A673 (cell line): ENCODE measurements at regions not wholly inside any gene's neighbourhood (a gene's known extent, or its start where the extent isn't known, plus 50 kb on each side); places are given as distances from the start of the nearest gene placed in this dataset.

ENCODE experiments used
- BruUV-seq: library from RNA; stranded (reverse); fragments of 400-500 nt; replicated peaks from 2 replicates; lab custom pipeline; 2021; lab: Mats Ljungman, UMichigan
- CTCF ChIA-PET: fragments of 300-600 bp; sonication (Branson Sonifier 250); formaldehyde crosslinking; loops from one replicate; lab custom pipeline; 2022; ENCODE audit warnings: antibody characterized with exemption; lab: Charles Lee
- POLR2A ChIA-PET: fragments of 300-600 bp; sonication (Branson Sonifier 250); formaldehyde crosslinking; loops from one replicate; lab custom pipeline; 2022; ENCODE audit warnings: antibody characterized with exemption; ENCODE audit not compliant: low non-redundant PET; lab: Charles Lee
- DNase-seq: peaks from one replicate; pipeline ENCODE4 v3.0.0-alpha.2; 2015; ENCODE audit warnings: low spot score
- H3K27ac ChIP-seq: fragments of 200-600 bp; sonication (generic); 2 replicates; pipeline ENCODE4 v1.5.1; 2016; ENCODE audit warnings: mixed run types, low read depth, mild to moderate bottlenecking, mixed read lengths, antibody characterized with exemption, low read length; ENCODE audit not compliant: poor library complexity, severe bottlenecking
- H3K27me3 ChIP-seq: fragments of 200-600 bp; sonication (generic); replicated peaks from 2 replicates; pipeline ENCODE4 v1.6.1; 2017; ENCODE audit warnings: mixed run types, low read depth, mild to moderate bottlenecking, mixed read lengths, antibody characterized with exemption, low read length; ENCODE audit not compliant: insufficient read depth, poor library complexity
- H3K36me3 ChIP-seq: fragments of 200-600 bp; sonication (generic); 2 replicates; pipeline ENCODE4 v1.6.1; 2016; ENCODE audit warnings: mixed run types, mild to moderate bottlenecking, mixed read lengths, antibody characterized with exemption, low read length; ENCODE audit not compliant: insufficient read depth, poor library complexity, severe bottlenecking
- H3K4me1 ChIP-seq: fragments of 200-600 bp; sonication (generic); 2 replicates; pipeline ENCODE4 v1.6.1; 2017; ENCODE audit warnings: mixed run types, mild to moderate bottlenecking, mixed read lengths, antibody characterized with exemption, low read length; ENCODE audit not compliant: insufficient read depth, poor library complexity, severe bottlenecking
- H3K4me3 ChIP-seq: fragments of 200-600 bp; sonication (generic); 2 replicates; pipeline ENCODE4 v1.5.1; 2016; ENCODE audit warnings: low read depth, mixed run types, mild to moderate bottlenecking, mixed read lengths, low read length; ENCODE audit not compliant: poor library complexity, severe bottlenecking
- H3K9me3 ChIP-seq: fragments of 200-600 bp; sonication (generic); 2 replicates; pipeline ENCODE4 v1.6.1; 2016; ENCODE audit warnings: mixed run types, low read depth, mild to moderate bottlenecking, mixed read lengths, antibody characterized with exemption, low read length; ENCODE audit not compliant: poor library complexity, severe bottlenecking
- EZH2 ChIP-seq: fragments of 200-600 bp; sonication (generic); IDR thresholded peaks from 2 replicates; pipeline ENCODE4 v1.6.1; 2017; ENCODE audit warnings: borderline replicate concordance, low read depth, mild to moderate bottlenecking, mixed read lengths, antibody characterized with exemption, low read length; ENCODE audit not compliant: poor library complexity, severe bottlenecking
- intact Hi-C: fragments of 100-400 bp; cut with micrococcal nuclease; formaldehyde crosslinking; loops from one replicate; pipeline ENCODE4 v1.10.0; 2022; ENCODE audit not compliant: unreplicated experiment
- TF ChIP-seq, protein P1 (sequence below): fragments of 300-800, 200-600 bp; sonication (generic); conservative IDR thresholded peaks from 2 replicates; pipeline ENCODE4 v1.5.1; 2017; ENCODE audit warnings: low read depth, mild to moderate bottlenecking, antibody characterized with exemption, low read length, moderate library complexity, mixed read lengths

DNA sequence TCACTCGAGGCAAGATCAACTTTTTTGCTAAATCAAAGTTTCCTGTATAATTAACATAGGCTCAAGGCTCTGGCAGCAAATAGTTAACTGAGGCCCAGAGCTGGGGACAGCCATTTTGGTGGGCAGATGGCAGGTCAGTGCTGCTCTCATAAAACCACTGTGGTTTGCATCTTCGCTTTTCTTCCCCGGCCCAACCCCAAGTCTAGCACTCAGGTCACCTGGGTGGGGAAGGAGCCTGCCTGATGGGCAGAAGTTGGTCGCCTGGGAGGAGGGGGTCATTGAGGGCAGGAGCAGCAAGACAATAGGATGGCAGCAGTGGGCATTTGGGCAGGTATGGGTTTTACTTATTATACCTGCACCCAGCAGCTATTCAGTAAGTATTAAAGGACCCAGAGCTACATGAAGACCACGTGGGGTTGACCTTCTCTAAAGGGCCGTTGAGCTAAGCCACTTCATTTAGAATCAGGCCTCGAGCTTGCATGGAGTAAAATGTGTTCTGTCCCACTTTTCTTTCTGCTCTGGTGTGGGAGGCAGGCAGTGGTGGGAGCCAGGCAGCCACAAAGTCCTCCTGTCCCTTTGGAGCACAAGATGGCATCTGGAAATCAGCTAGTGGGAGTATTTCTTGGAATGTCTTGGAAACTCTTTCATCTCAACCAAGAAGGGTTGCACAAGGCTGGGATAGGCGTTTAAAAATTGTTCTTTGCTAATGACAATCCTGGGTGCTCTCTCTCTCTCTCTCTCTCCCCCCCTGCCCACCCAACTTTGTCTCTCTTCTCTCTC is 133.4 kb downstream of the SPAG6 start:
- BruUV-seq = no TSS peak
- POLR2A ChIA-PET = interaction anchor here (0.6 kb wide), 1 partner anchor 60 kb away, joined by 3 read pairs; no protein-coding TSS in a partner anchor
- intact Hi-C loops = no loop called here
- Histone ChIP-seq H3K27me3 (peaks cover 24% of the 10 kb centered on the region), H3K4me3 (no peak overlapping the region), H3K9me3 (no peaks in the 10 kb centered on the region), H3K36me3 (no peaks in the 10 kb centered on the region), H3K4me1 (peaks cover 7% of the 10 kb centered on the region), H3K27ac (no peak overlapping the region)
- no peak for TF ChIP-seq EZH2
- TF ChIP-seq, protein P1, sequence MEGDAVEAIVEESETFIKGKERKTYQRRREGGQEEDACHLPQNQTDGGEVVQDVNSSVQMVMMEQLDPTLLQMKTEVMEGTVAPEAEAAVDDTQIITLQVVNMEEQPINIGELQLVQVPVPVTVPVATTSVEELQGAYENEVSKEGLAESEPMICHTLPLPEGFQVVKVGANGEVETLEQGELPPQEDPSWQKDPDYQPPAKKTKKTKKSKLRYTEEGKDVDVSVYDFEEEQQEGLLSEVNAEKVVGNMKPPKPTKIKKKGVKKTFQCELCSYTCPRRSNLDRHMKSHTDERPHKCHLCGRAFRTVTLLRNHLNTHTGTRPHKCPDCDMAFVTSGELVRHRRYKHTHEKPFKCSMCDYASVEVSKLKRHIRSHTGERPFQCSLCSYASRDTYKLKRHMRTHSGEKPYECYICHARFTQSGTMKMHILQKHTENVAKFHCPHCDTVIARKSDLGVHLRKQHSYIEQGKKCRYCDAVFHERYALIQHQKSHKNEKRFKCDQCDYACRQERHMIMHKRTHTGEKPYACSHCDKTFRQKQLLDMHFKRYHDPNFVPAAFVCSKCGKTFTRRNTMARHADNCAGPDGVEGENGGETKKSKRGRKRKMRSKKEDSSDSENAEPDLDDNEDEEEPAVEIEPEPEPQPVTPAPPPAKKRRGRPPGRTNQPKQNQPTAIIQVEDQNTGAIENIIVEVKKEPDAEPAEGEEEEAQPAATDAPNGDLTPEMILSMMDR = no peak
- DNase-seq = no peak
- CTCF ChIA-PET = no interaction called here

DNA sequence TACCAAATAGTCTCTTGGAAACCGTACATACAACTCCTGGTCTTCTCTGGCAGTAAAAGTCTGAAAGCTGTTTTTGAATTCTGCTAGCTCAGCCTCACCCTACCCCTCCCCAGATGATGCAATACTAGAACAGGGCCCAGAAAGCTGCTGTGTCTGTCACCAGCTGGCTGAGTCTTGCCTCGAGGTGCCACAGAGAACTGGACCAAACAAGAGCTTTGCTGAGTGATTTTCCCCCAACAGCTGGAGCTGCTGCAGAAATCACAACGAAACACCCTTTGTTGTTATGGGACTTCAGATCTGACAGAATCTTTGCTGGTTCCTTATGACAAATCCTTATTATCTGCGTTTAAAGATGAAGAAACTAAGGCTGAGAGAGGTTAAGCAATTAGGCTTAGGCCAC is 134.1 kb downstream of the SPAG6 start:
- no TSS peak for BruUV-seq
- intact Hi-C loops = no loop called here
- peak; percentile 24 for DNase-seq
- Histone ChIP-seq H3K4me1 (peaks cover 7% of the 10 kb centered on the region), H3K36me3 (no peaks in the 10 kb centered on the region), H3K27ac (no peak overlapping the region), H3K9me3 (no peaks in the 10 kb centered on the region), H3K4me3 (no peak overlapping the region), H3K27me3 (peaks cover 17% of the 10 kb centered on the region)
- TF ChIP-seq EZH2 = no peak
- TF ChIP-seq, protein P1 = no peak
- CTCF ChIA-PET = no interaction called here
- POLR2A ChIA-PET = no interaction called here

DNA sequence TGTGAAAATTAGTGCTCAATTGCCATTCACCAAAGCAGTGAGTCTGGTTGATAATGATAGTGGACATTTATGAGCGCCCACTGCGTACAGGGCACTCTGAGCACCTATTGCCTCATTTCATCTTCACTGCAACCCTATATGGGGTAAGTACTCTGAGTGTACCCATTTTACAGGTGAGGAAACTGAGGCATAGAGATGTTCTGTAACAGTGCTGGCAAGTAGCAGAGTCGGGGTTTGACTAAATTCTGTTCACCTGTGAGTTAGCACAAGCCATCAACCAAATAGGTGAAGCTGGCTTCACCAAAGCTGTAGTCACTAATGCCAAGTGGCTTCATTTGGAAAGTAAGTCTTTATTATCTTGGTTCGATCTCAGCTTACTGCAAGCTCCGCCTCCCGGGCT is 135.8 kb downstream of the SPAG6 start:
- intact Hi-C loops = no loop called here
- no peaks in the 10 kb centered on the region for H3K36me3 ChIP-seq
- DNase-seq = no peak
- H3K4me3 ChIP-seq = no peak overlapping the region
- H3K27ac ChIP-seq = no peak overlapping the region
- H3K27me3 ChIP-seq = peaks cover under 1% of the 10 kb centered on the region
- peaks cover 7% of the 10 kb centered on the region for H3K4me1 ChIP-seq
- CTCF ChIA-PET = no interaction called here
- no TSS peak for BruUV-seq
- no peaks in the 10 kb centered on the region for H3K9me3 ChIP-seq
- TF ChIP-seq, protein P1 = no peak
- TF ChIP-seq EZH2 = no peak
- POLR2A ChIA-PET = no interaction called here
